Neural progenitor cell (in vitro differentiated cells): ENCODE measurements at regions not wholly inside any gene's neighbourhood (a gene's known extent, or its start where the extent isn't known, plus 50 kb on each side); places are given as distances from the start of the nearest gene placed in this dataset.
"Not testable (repeated sequence)": the region's sequence is repeated elsewhere in the genome, so short reads cannot be mapped to it uniquely, and the experiment has no call there.

Experiments used
- DNase-seq: peaks from one replicate; pipeline ENCODE4 v3.0.0-alpha.2; 2016; ENCODE audit warnings: low spot score
- H2AFZ ChIP-seq: fragments of 200-600 bp; sonication (generic); replicated peaks from 2 replicates; pipeline ENCODE4 v1.6.1; 2016; ENCODE audit warnings: antibody characterized with exemption
- H3F3A ChIP-seq: fragments of 200-600 bp; sonication (generic); 2 replicates; pipeline ENCODE4 v1.6.1; 2016; ENCODE audit warnings: antibody characterized with exemption, low read depth
- H3K27ac ChIP-seq: fragments of 200-600 bp; sonication (generic); 2 replicates; pipeline ENCODE4 v1.5.1; 2016; ENCODE audit warnings: mild to moderate bottlenecking
- H3K27me3 ChIP-seq: fragments of 200-600 bp; sonication (generic); 2 replicates; pipeline ENCODE4 v1.6.1; 2016; ENCODE audit warnings: mild to moderate bottlenecking, moderate library complexity
- H3K36me3 ChIP-seq: fragments of 200-600 bp; sonication (generic); 2 replicates; pipeline ENCODE4 v1.5.1; 2016
- H3K4me1 ChIP-seq: fragments of 200-600 bp; sonication (generic); 2 replicates; pipeline ENCODE4 v1.6.1; 2016; ENCODE audit warnings: mixed run types
- H3K4me2 ChIP-seq: fragments of 200-600 bp; sonication (generic); 2 replicates; pipeline ENCODE4 v1.6.1; 2016
- H3K4me3 ChIP-seq: fragments of 200-600 bp; sonication (generic); 2 replicates; pipeline ENCODE4 v1.5.1; 2016
- H3K79me2 ChIP-seq: fragments of 200-600 bp; sonication (generic); 2 replicates; pipeline ENCODE4 v1.6.1; 2016; ENCODE audit warnings: low read depth
- H3K9ac ChIP-seq: fragments of 200-600 bp; sonication (generic); 2 replicates; pipeline ENCODE4 v1.6.1; 2016
- H3K9me3 ChIP-seq: fragments of 200-600 bp; sonication (generic); 2 replicates; pipeline ENCODE4 v1.5.1; 2016; ENCODE audit warnings: low read depth
- H4K20me1 ChIP-seq: fragments of 200-600 bp; sonication (generic); 2 replicates; pipeline ENCODE4 v1.6.1; 2016; ENCODE audit warnings: low read depth
- H3K27ac Mint-ChIP-seq: 3 replicates; pipeline ENCODE4 v1.8.0; 2021; ENCODE audit warnings: mixed read lengths
- H3K27me3 Mint-ChIP-seq: 2 replicates; pipeline ENCODE4 v1.8.0; 2022; ENCODE audit warnings: low read depth, mild to moderate bottlenecking, inconsistent platforms, moderate library complexity, mixed read lengths; ENCODE audit not compliant: insufficient read depth
- H3K36me3 Mint-ChIP-seq: 3 replicates; pipeline ENCODE4 v1.8.0; 2021; ENCODE audit warnings: mixed read lengths
- H3K4me1 Mint-ChIP-seq: 3 replicates; pipeline ENCODE4 v1.8.0; 2021; ENCODE audit warnings: mixed read lengths
- H3K4me3 Mint-ChIP-seq: 3 replicates; pipeline ENCODE4 v1.8.0; 2021; ENCODE audit warnings: mild to moderate bottlenecking, moderate library complexity, mixed read lengths
- H3K9me3 Mint-ChIP-seq: 3 replicates; pipeline ENCODE4 v1.8.0; 2020; ENCODE audit warnings: mixed read lengths

- H3K27me3 Mint-ChIP-seq, H3K36me3 Mint-ChIP-seq, H3K27ac ChIP-seq, H4K20me1 ChIP-seq, H3K79me2 ChIP-seq, H3K4me1 ChIP-seq, H3K27ac Mint-ChIP-seq, H3K9ac ChIP-seq, H2AFZ ChIP-seq, H3F3A ChIP-seq, H3K4me3 ChIP-seq, H3K4me3 Mint-ChIP-seq, H3K27me3 ChIP-seq, H3K9me3 Mint-ChIP-seq, H3K9me3 ChIP-seq, H3K36me3 ChIP-seq, DNase-seq, H3K4me1 Mint-ChIP-seq, H3K4me2 ChIP-seq: not testable (repeated sequence)
These were observed 4448.7 kb upstream of the TPTE start for GRCh38 chr21:6072691-6073090.

- H3K79me2 ChIP-seq, DNase-seq, H3K27ac ChIP-seq, H3K4me1 ChIP-seq, H3K27me3 Mint-ChIP-seq, H3K36me3 Mint-ChIP-seq, H3K27me3 ChIP-seq, H3K4me2 ChIP-seq, H3K9me3 Mint-ChIP-seq, H4K20me1 ChIP-seq, H3K9ac ChIP-seq, H3K4me1 Mint-ChIP-seq, H3K4me3 Mint-ChIP-seq, H3K9me3 ChIP-seq, H3K4me3 ChIP-seq, H3K27ac Mint-ChIP-seq, H3F3A ChIP-seq, H2AFZ ChIP-seq, H3K36me3 ChIP-seq: not testable (repeated sequence)
These were observed 4447.2 kb upstream of the TPTE start for GRCh38 chr21:6073993-6074705.

GRCh38 chr21:6074935-6075334, 4446.4 kb upstream of the TPTE start:
- not testable (repeated sequence) for H3K9ac ChIP-seq, H4K20me1 ChIP-seq

GRCh38 chr21:6075627-6076208, 4445.7 kb upstream of the TPTE start:
- H3K27ac Mint-ChIP-seq, DNase-seq, H3K9ac ChIP-seq, H3K4me3 Mint-ChIP-seq, H3K4me2 ChIP-seq, H3K27ac ChIP-seq, H4K20me1 ChIP-seq, H3K36me3 ChIP-seq, H3K79me2 ChIP-seq, H3K4me1 ChIP-seq, H3K9me3 ChIP-seq, H3K36me3 Mint-ChIP-seq, H3K9me3 Mint-ChIP-seq, H3K27me3 Mint-ChIP-seq, H3F3A ChIP-seq, H3K27me3 ChIP-seq, H3K4me3 ChIP-seq, H3K4me1 Mint-ChIP-seq, H2AFZ ChIP-seq: not testable (repeated sequence)

More at GRCh38 chr21:6074935-6075334, 4446.4 kb upstream of the TPTE start:
- not testable (repeated sequence) for DNase-seq, H3K4me2 ChIP-seq, H3K4me1 Mint-ChIP-seq, H3K27ac ChIP-seq, H3K4me3 ChIP-seq, H3F3A ChIP-seq, H3K9me3 Mint-ChIP-seq, H3K9me3 ChIP-seq, H3K4me1 ChIP-seq, H3K79me2 ChIP-seq, H3K27me3 ChIP-seq, H3K27me3 Mint-ChIP-seq, H3K36me3 Mint-ChIP-seq, H3K36me3 ChIP-seq, H3K27ac Mint-ChIP-seq, H3K4me3 Mint-ChIP-seq, H2AFZ ChIP-seq

- not testable (repeated sequence) for DNase-seq, H3K27ac Mint-ChIP-seq, H3K27ac ChIP-seq, H3K9me3 ChIP-seq, H3K4me2 ChIP-seq, H3K4me1 Mint-ChIP-seq, H3K9me3 Mint-ChIP-seq, H3K4me3 Mint-ChIP-seq, H3K27me3 Mint-ChIP-seq, H3K9ac ChIP-seq, H3K36me3 Mint-ChIP-seq, H3K27me3 ChIP-seq, H3K4me3 ChIP-seq, H3K36me3 ChIP-seq, H2AFZ ChIP-seq, H4K20me1 ChIP-seq, H3K79me2 ChIP-seq, H3F3A ChIP-seq, H3K4me1 ChIP-seq
These were observed 4444.0 kb upstream of the TPTE start for GRCh38 chr21:6077358-6077757.

- H3F3A ChIP-seq, H4K20me1 ChIP-seq, DNase-seq, H3K4me1 ChIP-seq, H3K27ac Mint-ChIP-seq, H3K4me3 ChIP-seq, H3K9me3 ChIP-seq, H3K27me3 ChIP-seq, H3K9me3 Mint-ChIP-seq, H2AFZ ChIP-seq, H3K4me1 Mint-ChIP-seq, H3K36me3 ChIP-seq, H3K27me3 Mint-ChIP-seq, H3K36me3 Mint-ChIP-seq, H3K9ac ChIP-seq, H3K27ac ChIP-seq, H3K79me2 ChIP-seq, H3K4me3 Mint-ChIP-seq, H3K4me2 ChIP-seq: not testable (repeated sequence)
These were observed 4442.5 kb upstream of the TPTE start for GRCh38 chr21:6078902-6079301.

GRCh38 chr21:6080941-6081655, 4440.3 kb upstream of the TPTE start:
- H3K4me1 Mint-ChIP-seq = not testable (repeated sequence)

GRCh38 chr21:6082166-6082565, 4439.2 kb upstream of the TPTE start:
- H2AFZ ChIP-seq, H3K9me3 Mint-ChIP-seq, H3K4me1 ChIP-seq, H3K36me3 ChIP-seq, H3K4me2 ChIP-seq, H3K36me3 Mint-ChIP-seq, H3F3A ChIP-seq, H3K27ac Mint-ChIP-seq, H3K9me3 ChIP-seq, H3K4me1 Mint-ChIP-seq, H3K79me2 ChIP-seq, H3K9ac ChIP-seq, H3K27me3 Mint-ChIP-seq, H4K20me1 ChIP-seq, H3K4me3 ChIP-seq, H3K27ac ChIP-seq, DNase-seq, H3K27me3 ChIP-seq, H3K4me3 Mint-ChIP-seq: not testable (repeated sequence)

More at GRCh38 chr21:6080941-6081655, 4440.3 kb upstream of the TPTE start:
- not testable (repeated sequence) for H3K79me2 ChIP-seq, H3K4me3 Mint-ChIP-seq, H3K27me3 ChIP-seq, H3K9me3 ChIP-seq, H3K27me3 Mint-ChIP-seq, DNase-seq, H3K4me2 ChIP-seq, H3K36me3 Mint-ChIP-seq, H3K9ac ChIP-seq, H4K20me1 ChIP-seq, H3K4me3 ChIP-seq, H3K27ac Mint-ChIP-seq, H3F3A ChIP-seq, H3K36me3 ChIP-seq, H3K27ac ChIP-seq, H3K9me3 Mint-ChIP-seq, H3K4me1 ChIP-seq, H2AFZ ChIP-seq
